Body of pancreas (tissue), 4 donors: ENCODE measurements at regions not wholly inside any gene's neighbourhood (a gene's known extent, or its start where the extent isn't known, plus 50 kb on each side); places are given as distances from the start of the nearest gene placed in this dataset.
"Not testable (repeated sequence)": the region's sequence is repeated elsewhere in the genome, so short reads cannot be mapped to it uniquely, and the experiment has no call there.

Experiments used
- POLR2A ChIP-seq, 3 donors: fragments of 450-650 bp; IDR thresholded peaks; one replicate each; pipeline ENCODE4 v1.6.1; 2016; ENCODE audit warnings: antibody characterized with exemption in 3 of 3, mild to moderate bottlenecking in 2 of 3
- TF ChIP-seq, protein P1 (sequence below), 7 experiments: fragments of 450-650 bp in 4 of 7; fragments of 200-600 bp in 3 of 7; sonication (generic) in 3 of 7; IDR thresholded peaks; one replicate each; pipeline ENCODE4 v1.5.1; 2016 to 2019; ENCODE audit warnings: antibody characterized with exemption in 7 of 7

- TF ChIP-seq, protein P1, sequence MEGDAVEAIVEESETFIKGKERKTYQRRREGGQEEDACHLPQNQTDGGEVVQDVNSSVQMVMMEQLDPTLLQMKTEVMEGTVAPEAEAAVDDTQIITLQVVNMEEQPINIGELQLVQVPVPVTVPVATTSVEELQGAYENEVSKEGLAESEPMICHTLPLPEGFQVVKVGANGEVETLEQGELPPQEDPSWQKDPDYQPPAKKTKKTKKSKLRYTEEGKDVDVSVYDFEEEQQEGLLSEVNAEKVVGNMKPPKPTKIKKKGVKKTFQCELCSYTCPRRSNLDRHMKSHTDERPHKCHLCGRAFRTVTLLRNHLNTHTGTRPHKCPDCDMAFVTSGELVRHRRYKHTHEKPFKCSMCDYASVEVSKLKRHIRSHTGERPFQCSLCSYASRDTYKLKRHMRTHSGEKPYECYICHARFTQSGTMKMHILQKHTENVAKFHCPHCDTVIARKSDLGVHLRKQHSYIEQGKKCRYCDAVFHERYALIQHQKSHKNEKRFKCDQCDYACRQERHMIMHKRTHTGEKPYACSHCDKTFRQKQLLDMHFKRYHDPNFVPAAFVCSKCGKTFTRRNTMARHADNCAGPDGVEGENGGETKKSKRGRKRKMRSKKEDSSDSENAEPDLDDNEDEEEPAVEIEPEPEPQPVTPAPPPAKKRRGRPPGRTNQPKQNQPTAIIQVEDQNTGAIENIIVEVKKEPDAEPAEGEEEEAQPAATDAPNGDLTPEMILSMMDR (IDR thresholded peaks at IDR 0.05): not testable (repeated sequence)
- not testable (repeated sequence) for TF ChIP-seq POLR2A (IDR thresholded peaks at IDR 0.05)
These were observed 108.0 kb downstream of the NSUN5 start for GRCh38 chr7:73200518-73201099.
